HG03025 (cell line): ENCODE measurements at regions not wholly inside any gene's neighbourhood (a gene's known extent, or its start where the extent isn't known, plus 50 kb on each side); places are given as distances from the start of the nearest gene placed in this dataset.

Experiments
- ATAC-seq: cut with Tn5 transposase; IDR thresholded peaks from one replicate; pipeline ENCODE4 v1.9.1; 2021; ENCODE audit warnings: mild to moderate bottlenecking, moderate library complexity; ENCODE audit not compliant: unreplicated experiment, low FRiP score

GRCh38 chrX:7235071-7235470, 87.1 kb upstream of the PUDP start:
- ATAC-seq, result no peak

- ATAC-seq, result no peak
Observed at GRCh38 chrX:7233580-7234406, 85.8 kb upstream of the PUDP start.

GRCh38 chrX:7228226-7228625, 80.3 kb upstream of the PUDP start:
- ATAC-seq, result no peak

GRCh38 chrX:7225338-7225737, 77.4 kb upstream of the PUDP start:
- ATAC-seq, result no peak

- no peak for ATAC-seq
Observed at GRCh38 chrX:7223271-7223670, 75.3 kb upstream of the PUDP start.

GRCh38 chrX:7220121-7220520, 72.2 kb upstream of the PUDP start:
- no peak for ATAC-seq

- ATAC-seq, result peak; percentile 63
Observed at GRCh38 chrX:7219153-7219705, 71.3 kb upstream of the PUDP start.

- no peak for ATAC-seq
Observed at GRCh38 chrX:7218321-7219152, 70.6 kb upstream of the PUDP start.

- no peak for ATAC-seq
Observed at GRCh38 chrX:7216981-7217587, 69.1 kb upstream of the PUDP start.

- ATAC-seq, result no peak
Observed at GRCh38 chrX:7215842-7216241, 67.9 kb upstream of the PUDP start.

GRCh38 chrX:7214251-7214650, 66.3 kb upstream of the PUDP start:
- ATAC-seq, result no peak

GRCh38 chrX:7205037-7205577, 57.2 kb upstream of the PUDP start:
- no peak for ATAC-seq

GRCh38 chrX:7204619-7205018, 56.7 kb upstream of the PUDP start:
- no peak for ATAC-seq

- no peak for ATAC-seq
Observed at GRCh38 chrX:7202206-7202605, 54.3 kb upstream of the PUDP start.

- no peak for ATAC-seq
Observed at GRCh38 chrX:7201496-7201895, 53.5 kb upstream of the PUDP start.

GRCh38 chrX:7198499-7198898, 50.5 kb upstream of the PUDP start:
- ATAC-seq, result no peak
